Esophagus squamous epithelium (tissue), 4 donors: ENCODE measurements at regions not wholly inside any gene's neighbourhood (a gene's known extent, or its start where the extent isn't known, plus 50 kb on each side); places are given as distances from the start of the nearest gene placed in this dataset.

ENCODE experiments used
- CTCF ChIP-seq, 6 experiments: fragments of 450-650 bp in 4 of 6; fragments of 200-600 bp in 2 of 6; sonication (generic) in 2 of 6; IDR thresholded peaks; one replicate each; pipeline ENCODE4 v1.5.1; 2016 to 2019; ENCODE audit warnings: antibody characterized with exemption in 6 of 6, mild to moderate bottlenecking in 4 of 6, moderate library complexity in 4 of 6
- POLR2A ChIP-seq, 4 donors: fragments of 450-650 bp; IDR thresholded peaks; one replicate each; pipeline ENCODE4 v1.6.1; 2017; ENCODE audit warnings: antibody characterized with exemption in 4 of 4, mild to moderate bottlenecking in 4 of 4, moderate library complexity in 3 of 4

GRCh38 chr12:116370004-116370404 lies 92.5 kb upstream of the MED13L start:
- TF ChIP-seq CTCF (IDR thresholded peaks at IDR 0.05) (no peak), POLR2A (IDR thresholded peaks at IDR 0.05) (no peak)
